ENCODE measurements at regions not wholly inside any gene's neighbourhood (a gene's known extent, or its start where the extent isn't known, plus 50 kb on each side); places are given as distances from the start of the nearest gene placed in this dataset.
"Not testable (repeated sequence)": the region's sequence is repeated elsewhere in the genome, so short reads cannot be mapped to it uniquely, and the experiment has no call there.

DNA sequence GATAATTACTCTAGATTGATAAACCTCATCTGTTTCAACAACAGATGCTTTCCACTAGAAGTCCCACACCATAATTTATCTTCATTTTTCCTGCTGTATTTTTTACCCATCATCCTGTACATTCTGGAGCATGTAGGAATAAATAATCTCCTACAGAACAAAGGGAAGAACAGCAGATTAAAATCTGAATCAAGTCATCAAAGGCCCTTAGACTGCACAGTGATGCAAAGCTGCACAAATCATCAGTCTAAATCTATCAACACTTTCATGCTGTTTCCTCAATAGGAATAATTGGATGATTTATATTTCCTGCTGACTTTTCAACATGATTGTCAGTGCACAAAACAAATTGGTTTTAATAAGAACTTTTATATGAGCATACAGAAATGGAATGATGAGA is 1143.9 kb downstream of the STIM2 start:
- TF ChIP-seq, protein P1, sequence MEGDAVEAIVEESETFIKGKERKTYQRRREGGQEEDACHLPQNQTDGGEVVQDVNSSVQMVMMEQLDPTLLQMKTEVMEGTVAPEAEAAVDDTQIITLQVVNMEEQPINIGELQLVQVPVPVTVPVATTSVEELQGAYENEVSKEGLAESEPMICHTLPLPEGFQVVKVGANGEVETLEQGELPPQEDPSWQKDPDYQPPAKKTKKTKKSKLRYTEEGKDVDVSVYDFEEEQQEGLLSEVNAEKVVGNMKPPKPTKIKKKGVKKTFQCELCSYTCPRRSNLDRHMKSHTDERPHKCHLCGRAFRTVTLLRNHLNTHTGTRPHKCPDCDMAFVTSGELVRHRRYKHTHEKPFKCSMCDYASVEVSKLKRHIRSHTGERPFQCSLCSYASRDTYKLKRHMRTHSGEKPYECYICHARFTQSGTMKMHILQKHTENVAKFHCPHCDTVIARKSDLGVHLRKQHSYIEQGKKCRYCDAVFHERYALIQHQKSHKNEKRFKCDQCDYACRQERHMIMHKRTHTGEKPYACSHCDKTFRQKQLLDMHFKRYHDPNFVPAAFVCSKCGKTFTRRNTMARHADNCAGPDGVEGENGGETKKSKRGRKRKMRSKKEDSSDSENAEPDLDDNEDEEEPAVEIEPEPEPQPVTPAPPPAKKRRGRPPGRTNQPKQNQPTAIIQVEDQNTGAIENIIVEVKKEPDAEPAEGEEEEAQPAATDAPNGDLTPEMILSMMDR (IDR thresholded peaks at IDR 0.05; ENCODE audit: low read depth, low read length): no peak
- H3K4me3 ChIP-seq (ENCODE audit: low read depth, low read length): no peak overlapping the region

DNA sequence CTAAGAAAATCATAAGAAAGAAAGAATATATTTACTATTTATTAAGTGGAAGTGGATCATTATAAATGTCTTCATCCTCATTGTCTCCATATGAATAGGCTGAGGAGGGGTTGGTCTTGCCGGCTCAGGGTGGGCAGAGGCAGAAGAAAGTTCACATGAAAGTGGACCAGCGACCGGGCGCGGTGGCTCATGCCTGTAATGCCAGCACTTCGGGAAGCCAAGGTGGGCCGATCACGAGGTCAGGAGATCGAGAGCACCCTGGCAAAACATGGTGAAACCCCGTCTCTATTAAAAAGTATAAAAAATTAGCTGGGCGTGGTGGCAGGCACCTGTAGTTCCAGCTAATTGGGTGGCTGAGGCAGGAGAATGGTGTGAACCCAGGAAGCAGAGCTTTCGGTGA is 1145.4 kb downstream of the STIM2 start:
- TF ChIP-seq, protein P1 (IDR thresholded peaks at IDR 0.05; ENCODE audit: low read depth, low read length): no peak
- no peak overlapping the region for H3K4me3 ChIP-seq (ENCODE audit: low read depth, low read length)

DNA sequence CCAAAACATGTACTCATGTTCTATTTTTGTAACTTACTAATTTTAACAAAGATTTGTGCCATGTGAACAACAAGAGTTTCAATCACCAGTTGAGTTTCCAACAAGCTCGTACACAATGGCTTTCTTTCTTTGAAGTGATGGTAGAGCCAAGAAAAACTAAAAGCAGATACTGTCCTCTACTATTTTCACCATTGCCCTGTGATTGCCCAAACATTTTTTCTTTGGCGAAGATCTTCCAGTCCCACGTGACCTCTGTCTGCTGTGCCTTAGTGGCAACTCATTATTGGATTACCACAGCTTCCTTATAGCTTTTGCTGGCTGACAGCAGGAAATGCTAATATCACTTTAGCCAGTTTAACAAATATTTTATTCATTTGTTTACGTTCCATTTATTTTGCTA is 1147.1 kb downstream of the STIM2 start:
- no peak overlapping the region for H3K4me3 ChIP-seq (ENCODE audit: low read depth, low read length)
- TF ChIP-seq, protein P1 (IDR thresholded peaks at IDR 0.05; ENCODE audit: low read depth, low read length): no peak

DNA sequence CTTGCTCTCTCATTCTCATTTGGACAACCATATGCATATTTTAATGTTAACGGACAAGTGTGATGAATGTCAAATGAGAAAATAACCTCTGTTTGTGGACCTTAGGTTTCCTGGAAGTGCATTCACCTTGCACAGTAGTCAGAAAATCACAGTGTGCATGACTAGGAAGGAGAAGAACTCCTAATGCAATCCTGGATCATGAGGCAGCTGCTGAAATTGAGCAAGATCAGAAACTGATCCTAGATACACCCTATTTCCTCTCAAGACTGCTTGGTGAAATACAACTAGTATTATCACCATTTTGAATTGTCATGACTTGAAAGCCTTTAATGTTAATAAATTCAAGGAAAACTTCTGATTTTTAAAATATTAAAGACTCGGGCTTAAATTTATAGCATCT is 1148.9 kb downstream of the STIM2 start:
- no peak overlapping the region for H3K4me3 ChIP-seq (ENCODE audit: low read depth, low read length)
- TF ChIP-seq, protein P1 (IDR thresholded peaks at IDR 0.05; ENCODE audit: low read depth, low read length): no peak

DNA sequence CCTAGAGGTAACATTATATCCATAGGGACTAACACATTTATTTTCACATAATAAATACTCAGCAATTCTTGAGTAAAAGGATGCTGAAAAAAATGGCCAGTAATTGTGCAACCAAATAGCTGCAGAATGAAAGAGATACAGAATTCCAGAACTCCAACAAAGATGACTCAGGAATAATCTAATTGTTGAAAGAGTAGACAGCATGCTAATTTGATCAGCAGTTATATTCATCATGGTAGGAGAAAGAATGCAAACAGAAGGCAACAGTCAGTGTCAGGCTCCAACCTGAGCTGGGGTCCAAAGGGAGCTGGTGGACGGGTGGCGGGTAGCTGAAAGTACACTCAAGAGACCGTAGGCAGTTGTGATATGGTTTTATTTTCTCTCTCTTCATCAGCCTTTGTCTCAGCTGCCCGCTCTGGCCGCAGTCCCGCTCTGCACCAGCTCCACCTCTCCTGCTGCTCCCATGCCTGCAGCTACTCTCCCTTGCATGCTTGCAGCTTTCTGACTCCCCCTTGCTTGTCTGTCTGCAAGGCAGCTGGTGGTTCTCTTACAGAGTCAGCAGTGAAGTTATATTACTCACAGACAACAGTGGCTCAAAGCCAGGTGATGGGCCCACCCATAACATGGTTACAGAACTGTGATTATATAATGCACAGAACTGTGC is 1150.1 kb downstream of the STIM2 start:
- TF ChIP-seq, protein P1 (IDR thresholded peaks at IDR 0.05; ENCODE audit: low read depth, low read length): no peak

DNA sequence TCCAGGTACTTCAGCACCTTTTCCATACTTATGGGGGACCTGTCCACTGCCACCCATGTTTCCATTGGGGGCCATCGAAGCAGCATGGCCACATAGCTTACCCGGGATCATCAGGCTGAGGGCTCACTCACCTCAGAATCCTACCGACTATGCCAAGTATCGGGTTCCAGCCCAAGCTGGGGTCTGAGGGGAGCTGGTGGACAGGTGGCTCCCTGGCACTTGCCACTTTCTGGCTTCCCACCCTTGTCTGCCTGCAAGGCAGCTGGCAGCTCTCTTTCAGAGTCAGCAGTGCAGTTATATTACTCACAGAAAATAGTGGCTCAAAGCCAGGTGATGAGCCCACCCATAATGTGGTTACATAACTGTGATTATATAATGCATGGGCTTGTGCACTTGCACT is 1153.8 kb downstream of the STIM2 start:
- H3K4me3 ChIP-seq (ENCODE audit: low read depth, low read length): no peak overlapping the region
- TF ChIP-seq, protein P1 (IDR thresholded peaks at IDR 0.05; ENCODE audit: low read depth, low read length): no peak

More for the DNA sequence above, 1150.1 kb downstream of the STIM2 start:
- no peak overlapping the region for H3K4me3 ChIP-seq (ENCODE audit: low read depth, low read length)

DNA sequence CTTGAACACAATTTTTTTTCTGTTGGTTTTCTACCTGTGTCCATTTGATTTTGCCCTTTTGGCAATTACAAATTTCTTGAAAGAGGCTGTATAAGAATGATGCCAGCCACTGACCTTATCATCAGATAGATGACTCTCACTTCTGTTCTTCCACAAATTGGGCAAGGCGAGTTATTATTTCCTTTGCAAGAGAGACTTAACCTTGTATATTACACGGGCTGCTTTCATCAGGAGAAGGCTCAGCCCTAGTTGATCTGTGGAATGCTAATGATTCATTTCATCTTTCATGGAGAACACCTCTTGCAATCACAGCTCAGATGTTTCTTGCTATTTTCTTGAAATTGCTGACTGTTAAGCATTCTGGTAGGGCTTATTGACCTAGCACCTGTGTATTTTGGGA is 1155.4 kb downstream of the STIM2 start:
- no peak overlapping the region for H3K4me3 ChIP-seq (ENCODE audit: low read depth, low read length)
- TF ChIP-seq, protein P1 (IDR thresholded peaks at IDR 0.05; ENCODE audit: low read depth, low read length): no peak

DNA sequence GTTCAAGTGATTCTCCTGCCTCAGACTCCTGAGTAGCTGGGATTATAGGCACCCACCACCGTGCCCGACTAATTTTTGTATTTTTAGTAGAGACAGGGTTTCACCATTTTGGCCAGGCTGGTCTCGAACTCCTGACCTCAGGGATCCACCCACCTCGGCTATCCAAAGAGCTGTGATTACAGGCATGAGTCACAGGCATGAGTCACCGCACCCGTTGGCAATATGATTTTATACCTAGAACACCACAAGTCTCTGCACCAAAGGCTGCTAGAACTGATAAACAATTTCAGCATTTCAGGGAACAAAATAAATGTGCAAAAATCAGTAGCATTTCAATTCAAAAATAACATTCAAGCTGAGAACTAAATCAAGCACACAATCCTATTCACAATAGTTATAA is 1177.6 kb downstream of the STIM2 start:
- H3K4me3 ChIP-seq (ENCODE audit: low read depth, low read length): not testable (repeated sequence)

All from WI38 (cell line).